Colonic mucosa (tissue), 4 donors: ENCODE measurements at regions not wholly inside any gene's neighbourhood (a gene's known extent, or its start where the extent isn't known, plus 50 kb on each side); places are given as distances from the start of the nearest gene placed in this dataset.

ENCODE experiments used
- DNase-seq: peaks from one replicate; pipeline ENCODE4 v3.0.0-alpha.2; 2020
- H3K27ac ChIP-seq: fragments of 200-600 bp; one replicate; pipeline ENCODE4 v1.8.0; 2021
- H3K27me3 ChIP-seq: fragments of 200-600 bp; one replicate; pipeline ENCODE4 v1.8.0; 2021
- H3K36me3 ChIP-seq: fragments of 200-600 bp; one replicate; pipeline ENCODE4 v1.8.0; 2021
- H3K4me1 ChIP-seq: fragments of 200-600 bp; one replicate; pipeline ENCODE4 v1.8.0; 2021; ENCODE audit warnings: mild to moderate bottlenecking
- H3K4me3 ChIP-seq: fragments of 200-600 bp; one replicate; pipeline ENCODE4 v1.8.0; 2021
- H3K9ac ChIP-seq, 2 donors: one replicate each; pipeline ENCODE4 v1.7.0; 2013; ENCODE audit warnings: control low read depth in 2 of 2, low read depth in 2 of 2, low read length in 2 of 2
- H3K9me3 ChIP-seq: fragments of 200-600 bp; one replicate; pipeline ENCODE4 v1.8.0; 2021
- intact Hi-C: fragments of 100-400 bp; cut with DNase I; formaldehyde crosslinking; loops from one replicate; pipeline ENCODE4 v1.14.1; 2022
- TF ChIP-seq, protein P1 (sequence below): fragments of 200-600 bp; IDR thresholded peaks from one replicate; pipeline ENCODE4 v1.8.0; 2022; ENCODE audit warnings: antibody characterized with exemption, mild to moderate bottlenecking
- donor health status: healthy.
- donor health status: DM: no; HTN: no; CAD: no.
- donor health status: DM: no; HTN: no; CAD: no.

GRCh38 chr10:1874533-1874932 is 137.2 kb upstream of the ADARB2 start:
- intact Hi-C loops = no loop called here
- Histone ChIP-seq H3K4me1 (no peaks in the 10 kb centered on the region), H3K9me3 (peaks cover 3% of the 10 kb centered on the region), H3K27ac (no peak overlapping the region), H3K4me3 (no peak overlapping the region), H3K27me3 (no peaks in the 10 kb centered on the region), H3K9ac (no peak overlapping the region), H3K36me3 (no peaks in the 10 kb centered on the region)
- TF ChIP-seq, protein P1, sequence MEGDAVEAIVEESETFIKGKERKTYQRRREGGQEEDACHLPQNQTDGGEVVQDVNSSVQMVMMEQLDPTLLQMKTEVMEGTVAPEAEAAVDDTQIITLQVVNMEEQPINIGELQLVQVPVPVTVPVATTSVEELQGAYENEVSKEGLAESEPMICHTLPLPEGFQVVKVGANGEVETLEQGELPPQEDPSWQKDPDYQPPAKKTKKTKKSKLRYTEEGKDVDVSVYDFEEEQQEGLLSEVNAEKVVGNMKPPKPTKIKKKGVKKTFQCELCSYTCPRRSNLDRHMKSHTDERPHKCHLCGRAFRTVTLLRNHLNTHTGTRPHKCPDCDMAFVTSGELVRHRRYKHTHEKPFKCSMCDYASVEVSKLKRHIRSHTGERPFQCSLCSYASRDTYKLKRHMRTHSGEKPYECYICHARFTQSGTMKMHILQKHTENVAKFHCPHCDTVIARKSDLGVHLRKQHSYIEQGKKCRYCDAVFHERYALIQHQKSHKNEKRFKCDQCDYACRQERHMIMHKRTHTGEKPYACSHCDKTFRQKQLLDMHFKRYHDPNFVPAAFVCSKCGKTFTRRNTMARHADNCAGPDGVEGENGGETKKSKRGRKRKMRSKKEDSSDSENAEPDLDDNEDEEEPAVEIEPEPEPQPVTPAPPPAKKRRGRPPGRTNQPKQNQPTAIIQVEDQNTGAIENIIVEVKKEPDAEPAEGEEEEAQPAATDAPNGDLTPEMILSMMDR = no peak
- no peak for DNase-seq

DNA sequence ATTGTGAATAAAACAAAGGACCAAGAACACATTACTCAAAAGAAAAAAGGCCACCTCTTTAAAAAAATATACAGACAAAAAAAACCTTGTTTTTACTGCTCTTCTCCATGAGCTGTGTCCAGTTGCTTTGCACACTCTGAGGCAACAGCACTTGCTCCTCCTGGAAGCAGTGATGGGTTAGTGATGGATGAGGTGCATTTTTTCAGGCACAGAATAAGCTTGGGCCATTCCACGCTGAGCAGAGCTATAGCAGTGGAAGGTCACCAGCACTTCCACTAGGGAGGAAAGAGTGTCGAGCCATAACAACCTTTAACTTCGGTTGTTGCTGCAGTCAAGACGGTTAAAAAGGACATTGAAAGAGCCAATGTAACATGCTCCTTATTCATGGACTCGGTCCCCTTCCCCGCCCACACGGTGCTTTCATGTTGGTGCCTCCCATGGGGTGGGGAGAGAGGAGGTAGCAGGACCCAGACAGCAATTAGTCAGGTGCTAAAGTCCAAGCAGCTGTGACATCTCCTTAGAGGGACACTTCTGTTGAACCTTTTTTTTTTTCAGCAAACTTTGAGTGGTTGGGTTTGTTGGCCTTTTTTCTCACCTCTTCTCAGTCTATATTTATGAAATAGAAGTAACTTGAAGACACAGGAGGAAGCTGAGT is 136.5 kb upstream of the ADARB2 start:
- DNase-seq = no peak

DNA sequence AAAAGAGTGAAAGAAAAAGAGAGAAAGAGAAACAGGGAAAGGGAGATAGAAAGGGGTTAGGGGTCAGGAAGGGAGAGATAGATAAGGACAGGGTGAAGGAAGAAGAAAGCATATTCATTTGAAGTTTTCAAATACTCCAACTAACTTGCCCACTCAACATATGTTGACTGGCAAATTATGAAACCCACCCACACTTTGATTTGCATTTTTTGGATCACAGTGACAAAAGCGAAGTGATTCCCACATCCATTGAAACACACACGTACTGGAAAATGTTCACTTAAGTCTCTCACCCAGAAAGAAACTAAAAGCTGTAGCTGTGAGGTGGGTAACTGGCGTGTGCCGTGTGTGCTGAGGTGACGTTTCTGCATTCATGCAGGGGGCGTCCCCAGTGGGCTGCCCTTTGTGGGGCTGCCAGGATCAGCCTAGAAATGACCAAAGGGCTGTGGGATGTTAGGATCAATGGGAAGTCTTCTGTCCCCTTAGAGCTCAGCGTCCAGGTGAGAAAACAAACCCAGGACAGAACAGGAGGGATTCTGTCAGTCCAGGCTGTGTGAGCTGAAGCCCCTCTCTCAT is 134.9 kb upstream of the ADARB2 start:
- Histone ChIP-seq H3K36me3 (no peaks in the 10 kb centered on the region), H3K27ac (no peak overlapping the region), H3K4me3 (no peak overlapping the region), H3K9me3 (peaks cover 3% of the 10 kb centered on the region), H3K4me1 (no peaks in the 10 kb centered on the region), H3K9ac (no peak overlapping the region), H3K27me3 (no peaks in the 10 kb centered on the region)
- DNase-seq = no peak
- TF ChIP-seq, protein P1 = no peak
- intact Hi-C loops = no loop called here

More for the DNA sequence above, 136.5 kb upstream of the ADARB2 start:
- Histone ChIP-seq H3K27ac (no peak overlapping the region), H3K27me3 (no peaks in the 10 kb centered on the region), H3K9ac (no peak overlapping the region), H3K4me1 (no peaks in the 10 kb centered on the region), H3K36me3 (no peaks in the 10 kb centered on the region), H3K4me3 (no peak overlapping the region), H3K9me3 (peaks cover 3% of the 10 kb centered on the region)
- TF ChIP-seq, protein P1 = no peak
- intact Hi-C loops = no loop called here

GRCh38 chr10:1870491-1870890 is 133.2 kb upstream of the ADARB2 start:
- Histone ChIP-seq H3K9ac (no peak overlapping the region), H3K4me3 (no peak overlapping the region), H3K27me3 (no peaks in the 10 kb centered on the region), H3K27ac (no peak overlapping the region), H3K9me3 (no peaks in the 10 kb centered on the region), H3K36me3 (no peaks in the 10 kb centered on the region), H3K4me1 (no peaks in the 10 kb centered on the region)
- TF ChIP-seq, protein P1 = no peak
- intact Hi-C loops = no loop called here
- no peak for DNase-seq

DNA sequence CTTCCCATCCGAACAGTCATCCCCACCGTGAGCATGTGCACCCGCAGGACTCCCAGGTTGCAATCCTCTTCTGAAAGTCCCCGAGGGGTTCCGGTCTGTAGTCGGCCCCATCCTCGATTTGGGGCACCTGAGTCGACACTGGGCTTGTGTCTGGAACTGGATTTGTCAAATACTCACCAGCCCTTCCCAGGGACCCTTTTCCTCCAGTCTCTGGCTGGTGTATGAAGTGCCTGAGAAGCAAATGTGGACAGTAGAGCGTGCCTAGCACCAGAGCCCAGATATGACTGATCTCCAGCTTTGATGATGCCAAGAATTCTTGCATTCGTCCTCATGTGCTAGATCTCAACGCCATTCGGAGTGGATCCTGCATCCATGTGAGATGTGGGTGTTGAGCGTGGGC is 132.5 kb upstream of the ADARB2 start:
- TF ChIP-seq, protein P1 = no peak
- Histone ChIP-seq H3K9ac (no peak overlapping the region), H3K27me3 (no peaks in the 10 kb centered on the region), H3K4me3 (no peak overlapping the region), H3K9me3 (no peaks in the 10 kb centered on the region), H3K27ac (no peak overlapping the region), H3K4me1 (no peaks in the 10 kb centered on the region), H3K36me3 (no peaks in the 10 kb centered on the region)
- intact Hi-C loops = no loop called here
- no peak for DNase-seq
